Stomach (tissue), 8 donors: ENCODE measurements at regions not wholly inside any gene's neighbourhood (a gene's known extent, or its start where the extent isn't known, plus 50 kb on each side); places are given as distances from the start of the nearest gene placed in this dataset.

Experiments used
- DNase-seq, 2 donors: peaks; one replicate each; pipeline versions ENCODE4 v3.0.0 to v3.0.0-alpha.2; 2013 to 2019
- H3K27ac ChIP-seq, 5 donors: fragments of 200-600 bp in 4 of 5; sonication (generic) in 4 of 5; one replicate each; pipeline ENCODE4 v1.5.1; 2013 to 2019; ENCODE audit warnings: mild to moderate bottlenecking in 1 of 5, moderate library complexity in 1 of 5
- H3K27me3 ChIP-seq, 3 donors: fragments of 200-600 bp; sonication (generic); one replicate each; pipeline ENCODE4 v1.5.1; 2017 to 2019; ENCODE audit warnings: mixed run types in 1 of 3
- H3K36me3 ChIP-seq, 4 donors: fragments of 200-600 bp; sonication (generic); 1 replicate in 3 of 4; 2 replicates in 1 of 4; pipeline ENCODE4 v1.5.1; 2016 to 2019
- H3K4me1 ChIP-seq, 4 donors: fragments of 200-600 bp; sonication (generic); one replicate each; pipeline ENCODE4 v1.5.1; 2016 to 2019
- H3K4me3 ChIP-seq, 4 donors: fragments of 200-600 bp; sonication (generic) in 3 of 4; one replicate each; pipeline ENCODE4 v1.5.1; 2016 to 2019; ENCODE audit warnings: mild to moderate bottlenecking in 1 of 4
- H3K9me3 ChIP-seq, 4 donors: fragments of 200-600 bp; sonication (generic); one replicate each; pipeline ENCODE4 v1.5.1; 2016 to 2019
- EP300 ChIP-seq: sonication (generic); formaldehyde crosslinking; IDR thresholded peaks from one replicate; pipeline ENCODE4 v1.6.1; 2017; ENCODE audit warnings: antibody characterized with exemption
- POLR2A ChIP-seq, 4 donors: fragments of 450-650 bp; IDR thresholded peaks; one replicate each; pipeline ENCODE4 v1.6.1; 2016; ENCODE audit warnings: antibody characterized with exemption in 4 of 4, control low read depth in 2 of 4, mild to moderate bottlenecking in 1 of 4, moderate library complexity in 1 of 4
- POLR2AphosphoS5 ChIP-seq, 3 donors: sonication (generic); formaldehyde crosslinking; IDR thresholded peaks; one replicate each; pipeline ENCODE4 v1.6.1; 2016; ENCODE audit warnings: antibody characterized with exemption in 3 of 3
- WGBS, 5 donors: extraction: QIAGEN DNeasy Blood & Tissue Kit in 3 of 5; methylation state at CpG; one replicate each; pipeline versions ENCODE4 v1.1.5 to v1.1.7; 2013 to 2018; 5-methylcytosine and 5-hydroxymethylcytosine counted together
- intact Hi-C: fragments of 100-400 bp; cut with DNase I; formaldehyde crosslinking; loops from one replicate; pipeline ENCODE4 v1.15.1; 2023; ENCODE audit warnings: low total_unique reads
- TF ChIP-seq, protein P1 (sequence below), 7 experiments: fragments of 450-650 bp in 4 of 7; fragments of 200-600 bp in 3 of 7; sonication (generic) in 3 of 7; IDR thresholded peaks; one replicate each; pipeline ENCODE4 v1.5.1; 2016 to 2019; ENCODE audit warnings: antibody characterized with exemption in 7 of 7, control low read depth in 2 of 7, mild to moderate bottlenecking in 1 of 7
- donor health status: healthy with polysubstance abuse.
- donor health status: Bipolar disorder and iron deficiency.
- donor health status: healthy.

DNA sequence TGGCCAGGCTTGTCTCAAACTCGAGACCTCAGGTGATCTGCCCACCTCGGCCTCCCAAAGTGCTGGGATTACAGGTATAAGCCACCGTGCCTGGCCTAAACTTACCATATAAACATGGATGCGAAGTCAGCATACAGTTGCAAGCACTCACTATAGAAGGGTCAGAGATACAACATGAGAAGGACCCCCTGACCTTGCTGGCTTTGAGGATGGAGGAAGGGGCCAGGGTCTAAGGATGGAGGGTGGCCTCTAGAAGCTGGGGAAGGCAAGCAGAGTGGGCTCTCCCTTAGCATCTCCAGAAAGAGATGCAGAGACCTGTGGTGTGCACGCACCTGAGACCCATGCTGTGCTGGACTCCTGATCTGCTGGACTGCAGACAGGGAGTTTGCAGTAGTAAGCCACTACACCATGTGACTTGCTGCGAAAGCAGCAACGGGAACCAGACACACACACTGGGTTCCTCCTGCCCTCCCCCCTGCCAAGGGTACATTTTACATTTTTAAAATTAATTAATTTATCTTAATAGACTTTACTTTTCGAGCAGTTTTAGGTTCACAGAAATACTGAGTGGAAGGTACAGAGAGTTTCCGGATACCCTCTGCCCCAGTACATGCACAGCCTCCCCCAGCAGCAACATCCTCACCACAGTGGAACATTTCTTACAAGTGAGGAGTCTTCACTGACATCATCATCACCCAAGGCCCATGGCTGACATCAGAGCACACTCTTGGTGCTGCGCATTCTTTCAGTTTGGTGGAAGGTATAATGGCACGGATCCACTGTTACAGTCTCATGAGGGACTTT, 170.1 kb upstream of the B3GAT1 start:
- Histone ChIP-seq H3K27me3 (peaks cover 0 to 45% (median 5%) of the 10 kb centered on the region in 3 donors), H3K36me3 (no peaks in the 10 kb centered on the region), H3K9me3 (no peaks in the 10 kb centered on the region), H3K27ac (no peak overlapping the region), H3K4me3 (no peak overlapping the region), H3K4me1 (peaks cover 0 to 19% (median 6%) of the 10 kb centered on the region in 4 donors)
- WGBS, 5 donors = 81 to 86% (median 83%) methylated on average over 11 of the region's 11 CpGs
- no peak for DNase-seq
- TF ChIP-seq POLR2A (IDR thresholded peaks at IDR 0.05) (no peak), POLR2AphosphoS5 (IDR thresholded peaks at IDR 0.05) (no peak), EP300 (no peak)
- TF ChIP-seq, protein P1, sequence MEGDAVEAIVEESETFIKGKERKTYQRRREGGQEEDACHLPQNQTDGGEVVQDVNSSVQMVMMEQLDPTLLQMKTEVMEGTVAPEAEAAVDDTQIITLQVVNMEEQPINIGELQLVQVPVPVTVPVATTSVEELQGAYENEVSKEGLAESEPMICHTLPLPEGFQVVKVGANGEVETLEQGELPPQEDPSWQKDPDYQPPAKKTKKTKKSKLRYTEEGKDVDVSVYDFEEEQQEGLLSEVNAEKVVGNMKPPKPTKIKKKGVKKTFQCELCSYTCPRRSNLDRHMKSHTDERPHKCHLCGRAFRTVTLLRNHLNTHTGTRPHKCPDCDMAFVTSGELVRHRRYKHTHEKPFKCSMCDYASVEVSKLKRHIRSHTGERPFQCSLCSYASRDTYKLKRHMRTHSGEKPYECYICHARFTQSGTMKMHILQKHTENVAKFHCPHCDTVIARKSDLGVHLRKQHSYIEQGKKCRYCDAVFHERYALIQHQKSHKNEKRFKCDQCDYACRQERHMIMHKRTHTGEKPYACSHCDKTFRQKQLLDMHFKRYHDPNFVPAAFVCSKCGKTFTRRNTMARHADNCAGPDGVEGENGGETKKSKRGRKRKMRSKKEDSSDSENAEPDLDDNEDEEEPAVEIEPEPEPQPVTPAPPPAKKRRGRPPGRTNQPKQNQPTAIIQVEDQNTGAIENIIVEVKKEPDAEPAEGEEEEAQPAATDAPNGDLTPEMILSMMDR (IDR thresholded peaks at IDR 0.05) = no peak
- intact Hi-C loops = no loop called here

DNA sequence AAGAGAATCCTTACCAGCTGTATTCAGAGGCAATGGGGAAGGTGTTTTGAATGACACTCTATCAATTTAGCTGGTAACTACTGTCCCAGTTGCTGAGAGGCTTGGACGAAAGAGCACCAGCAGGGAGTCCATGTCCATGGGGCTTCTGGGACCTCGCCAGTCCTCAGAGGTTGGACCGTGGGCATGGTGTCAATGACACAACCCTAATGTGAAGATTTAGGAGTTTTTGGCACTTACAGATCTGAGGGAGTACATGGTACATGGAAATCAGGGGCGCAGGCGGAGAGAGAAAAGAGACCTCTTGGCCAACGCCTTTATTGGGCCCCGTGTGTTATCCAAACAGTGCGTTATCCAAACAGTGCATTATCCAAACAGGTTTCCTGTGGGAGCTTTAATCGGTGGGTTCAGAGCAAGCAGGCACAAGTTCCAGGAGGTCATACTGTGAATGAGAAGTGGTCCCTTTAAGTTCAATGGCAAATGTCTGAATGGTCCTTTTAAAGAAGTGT, 169.1 kb upstream of the B3GAT1 start:
- no peaks in the 10 kb centered on the region for H3K36me3 ChIP-seq
- DNase-seq = no peak
- H3K27me3 ChIP-seq = peaks cover 0 to 49% (median 5%) of the 10 kb centered on the region in 3 donors
- WGBS, 5 donors = 61 to 71% (median 65%) methylated on average over 9 of the region's 9 CpGs
- TF ChIP-seq POLR2A (IDR thresholded peaks at IDR 0.05) (no peak), POLR2AphosphoS5 (IDR thresholded peaks at IDR 0.05) (no peak), EP300 (no peak)
- TF ChIP-seq, protein P1 (IDR thresholded peaks at IDR 0.05) = no peak
- no peak overlapping the region for H3K27ac ChIP-seq
- H3K4me3 ChIP-seq = no peak overlapping the region
- intact Hi-C loops = no loop called here
- H3K4me1 ChIP-seq = peaks cover 0 to 19% (median 6%) of the 10 kb centered on the region in 4 donors
- no peaks in the 10 kb centered on the region for H3K9me3 ChIP-seq

DNA sequence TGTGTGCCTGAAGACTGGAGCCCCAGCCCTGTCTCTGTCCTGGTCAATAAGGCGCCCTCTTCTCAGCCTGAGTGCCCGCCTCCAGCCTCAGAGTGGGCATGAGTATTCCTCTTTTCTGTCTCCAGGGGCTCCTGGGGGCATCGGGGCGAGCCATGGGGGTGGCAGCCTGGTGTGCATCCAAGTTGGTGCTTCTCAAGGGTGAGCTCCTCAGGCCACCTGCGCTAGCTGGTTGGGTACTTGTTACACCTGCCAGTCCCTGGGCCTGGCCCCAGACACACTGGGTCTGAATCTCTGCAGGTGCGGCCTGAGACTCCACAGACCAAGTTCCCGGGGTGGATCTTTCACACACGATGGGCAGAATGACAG, 168.6 kb upstream of the B3GAT1 start:
- no peak overlapping the region for H3K27ac ChIP-seq

More for the DNA sequence above, 168.6 kb upstream of the B3GAT1 start:
- H3K36me3 ChIP-seq = no peaks in the 10 kb centered on the region
- H3K9me3 ChIP-seq = no peaks in the 10 kb centered on the region
- intact Hi-C loops = no loop called here
- peaks cover 0 to 19% (median 6%) of the 10 kb centered on the region in 4 donors for H3K4me1 ChIP-seq
- 70 to 96% (median 90%) methylated on average over 6 to 8 of the region's 8 CpGs for WGBS, 5 donors
- no peak overlapping the region for H3K4me3 ChIP-seq
- no peak for TF ChIP-seq POLR2AphosphoS5 (IDR thresholded peaks at IDR 0.05)
- no peak for TF ChIP-seq EP300
- TF ChIP-seq, protein P1 (IDR thresholded peaks at IDR 0.05) = no peak
- no peak for TF ChIP-seq POLR2A (IDR thresholded peaks at IDR 0.05)
- peaks cover 0 to 52% (median 5%) of the 10 kb centered on the region in 3 donors for H3K27me3 ChIP-seq
- DNase-seq = no peak
